ENCODE measurements at regions not wholly inside any gene's neighbourhood (a gene's known extent, or its start where the extent isn't known, plus 50 kb on each side); places are given as distances from the start of the nearest gene placed in this dataset.
"Not testable (repeated sequence)": the region's sequence is repeated elsewhere in the genome, so short reads cannot be mapped to it uniquely, and the experiment has no call there.

DNA sequence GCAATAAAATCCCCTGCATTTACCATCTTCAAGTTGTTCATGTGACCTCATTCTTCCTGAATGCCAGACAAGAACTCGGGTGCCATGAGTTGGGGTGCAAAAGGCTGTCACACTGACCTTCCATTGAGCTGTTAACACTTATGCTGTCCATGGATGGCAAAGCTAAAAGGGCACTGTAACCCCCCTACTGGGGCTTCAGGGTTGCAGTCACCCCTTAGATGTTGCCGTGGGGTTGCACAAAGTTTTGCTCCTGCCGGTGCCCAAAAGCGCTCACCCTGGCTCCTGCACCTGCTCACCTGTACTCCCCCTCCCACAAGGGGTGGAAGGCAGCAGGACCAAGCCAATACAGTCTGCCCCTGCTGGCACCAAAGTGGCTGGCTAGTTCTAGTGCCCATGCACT is 208.2 kb downstream of the RHOU start:
- H3K9ac ChIP-seq (ENCODE audit: low read length in 2 of 2) = no peak overlapping the region
- no peak overlapping the region for H3K4me3 ChIP-seq (ENCODE audit: low read length in 2 of 2)
- H3K27me3 ChIP-seq (ENCODE audit: control insufficient read depth in 1 of 2, insufficient read depth in 2 of 2, low read length in 2 of 2) = no peaks in the 10 kb centered on the region
- no peaks in the 10 kb centered on the region for H3K36me3 ChIP-seq (ENCODE audit: control insufficient read depth in 2 of 2, insufficient read depth in 2 of 2, low read length in 2 of 2)
- no peaks in the 10 kb centered on the region for H3K9me3 ChIP-seq (ENCODE audit: control insufficient read depth in 2 of 2, low read length in 2 of 2)
- no peak overlapping the region for H3K27ac ChIP-seq (ENCODE audit: low read length)
- peaks cover 1% of the 10 kb centered on the region for H3K4me1 ChIP-seq (ENCODE audit: control insufficient read depth, insufficient read depth, low read length)

GRCh38 chr1:228944296-228944695 is 209.0 kb downstream of the RHOU start:
- H3K9ac ChIP-seq (ENCODE audit: low read length in 2 of 2) = no peak overlapping the region
- H3K27me3 ChIP-seq (ENCODE audit: control insufficient read depth in 1 of 2, insufficient read depth in 2 of 2, low read length in 2 of 2) = no peaks in the 10 kb centered on the region
- no peaks in the 10 kb centered on the region for H3K4me1 ChIP-seq (ENCODE audit: control insufficient read depth, insufficient read depth, low read length)
- no peaks in the 10 kb centered on the region for H3K9me3 ChIP-seq (ENCODE audit: control insufficient read depth in 2 of 2, low read length in 2 of 2)
- H3K4me3 ChIP-seq (ENCODE audit: low read length in 2 of 2) = no peak overlapping the region
- no peak overlapping the region for H3K27ac ChIP-seq (ENCODE audit: low read length)
- no peaks in the 10 kb centered on the region for H3K36me3 ChIP-seq (ENCODE audit: control insufficient read depth in 2 of 2, insufficient read depth in 2 of 2, low read length in 2 of 2)

- no peak overlapping the region for H3K4me3 ChIP-seq (ENCODE audit: low read length in 2 of 2)
- H3K9me3 ChIP-seq (ENCODE audit: control insufficient read depth in 2 of 2, low read length in 2 of 2) = no peaks in the 10 kb centered on the region
- no peaks in the 10 kb centered on the region for H3K4me1 ChIP-seq (ENCODE audit: control insufficient read depth, insufficient read depth, low read length)
- no peak overlapping the region for H3K9ac ChIP-seq (ENCODE audit: low read length in 2 of 2)
- H3K36me3 ChIP-seq (ENCODE audit: control insufficient read depth in 2 of 2, insufficient read depth in 2 of 2, low read length in 2 of 2) = no peaks in the 10 kb centered on the region
- no peaks in the 10 kb centered on the region for H3K27me3 ChIP-seq (ENCODE audit: control insufficient read depth in 1 of 2, insufficient read depth in 2 of 2, low read length in 2 of 2)
- no peak overlapping the region for H3K27ac ChIP-seq (ENCODE audit: low read length)
Measured at GRCh38 chr1:228944935-228945371, 209.7 kb downstream of the RHOU start.

DNA sequence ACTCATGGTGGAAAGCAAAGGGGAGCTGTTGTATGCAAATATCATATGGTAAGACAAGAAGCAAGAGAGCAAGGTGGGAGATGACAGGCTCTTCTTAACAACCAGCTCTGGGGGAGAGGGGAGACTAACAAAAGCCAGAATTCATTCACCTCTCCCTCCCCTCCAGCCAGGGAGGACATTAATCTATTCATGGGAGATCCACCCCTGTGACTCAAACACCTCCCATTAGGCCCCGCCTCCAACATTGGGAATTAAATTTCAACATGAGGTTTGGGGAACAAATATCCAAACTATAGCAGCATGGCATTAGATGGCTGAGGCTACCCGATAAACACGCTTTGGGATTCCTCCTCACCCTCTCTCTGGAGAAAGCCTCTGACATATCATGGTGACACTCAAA is 210.6 kb downstream of the RHOU start:
- H3K9ac ChIP-seq (ENCODE audit: low read length in 2 of 2) = no peak overlapping the region
- H3K36me3 ChIP-seq (ENCODE audit: control insufficient read depth in 2 of 2, insufficient read depth in 2 of 2, low read length in 2 of 2) = no peaks in the 10 kb centered on the region
- H3K9me3 ChIP-seq (ENCODE audit: control insufficient read depth in 2 of 2, low read length in 2 of 2) = no peaks in the 10 kb centered on the region
- H3K4me3 ChIP-seq (ENCODE audit: low read length in 2 of 2) = no peak overlapping the region
- H3K27me3 ChIP-seq (ENCODE audit: control insufficient read depth in 1 of 2, insufficient read depth in 2 of 2, low read length in 2 of 2) = no peaks in the 10 kb centered on the region
- H3K27ac ChIP-seq (ENCODE audit: low read length) = no peak overlapping the region
- H3K4me1 ChIP-seq (ENCODE audit: control insufficient read depth, insufficient read depth, low read length) = no peaks in the 10 kb centered on the region

- H3K36me3 ChIP-seq (ENCODE audit: control insufficient read depth in 2 of 2, insufficient read depth in 2 of 2, low read length in 2 of 2); H3K4me1 ChIP-seq (ENCODE audit: control insufficient read depth, insufficient read depth, low read length); H3K9ac ChIP-seq (ENCODE audit: low read length in 2 of 2); H3K27me3 ChIP-seq (ENCODE audit: control insufficient read depth in 1 of 2, insufficient read depth in 2 of 2, low read length in 2 of 2); H3K27ac ChIP-seq (ENCODE audit: low read length); H3K4me3 ChIP-seq (ENCODE audit: low read length in 2 of 2); H3K9me3 ChIP-seq (ENCODE audit: control insufficient read depth in 2 of 2, low read length in 2 of 2): not testable (repeated sequence)
Measured at GRCh38 chr1:228949617-228950016, 214.3 kb downstream of the RHOU start.

GRCh38 chr1:228953207-228953606 is 217.9 kb downstream of the RHOU start:
- no peaks in the 10 kb centered on the region for H3K27me3 ChIP-seq (ENCODE audit: control insufficient read depth in 1 of 2, insufficient read depth in 2 of 2, low read length in 2 of 2)
- no peaks in the 10 kb centered on the region for H3K36me3 ChIP-seq (ENCODE audit: control insufficient read depth in 2 of 2, insufficient read depth in 2 of 2, low read length in 2 of 2)
- no peak overlapping the region for H3K4me3 ChIP-seq (ENCODE audit: low read length in 2 of 2)
- H3K27ac ChIP-seq (ENCODE audit: low read length) = no peak overlapping the region
- no peaks in the 10 kb centered on the region for H3K4me1 ChIP-seq (ENCODE audit: control insufficient read depth, insufficient read depth, low read length)
- H3K9ac ChIP-seq (ENCODE audit: low read length in 2 of 2) = no peak overlapping the region
- H3K9me3 ChIP-seq (ENCODE audit: control insufficient read depth in 2 of 2, low read length in 2 of 2) = no peaks in the 10 kb centered on the region

GRCh38 chr1:228953808-228954207 is 218.5 kb downstream of the RHOU start:
- H3K27ac ChIP-seq (ENCODE audit: low read length); H3K27me3 ChIP-seq (ENCODE audit: control insufficient read depth in 1 of 2, insufficient read depth in 2 of 2, low read length in 2 of 2); H3K9ac ChIP-seq (ENCODE audit: low read length in 2 of 2); H3K4me3 ChIP-seq (ENCODE audit: low read length in 2 of 2); H3K4me1 ChIP-seq (ENCODE audit: control insufficient read depth, insufficient read depth, low read length); H3K9me3 ChIP-seq (ENCODE audit: control insufficient read depth in 2 of 2, low read length in 2 of 2); H3K36me3 ChIP-seq (ENCODE audit: control insufficient read depth in 2 of 2, insufficient read depth in 2 of 2, low read length in 2 of 2): not testable (repeated sequence)

- H3K36me3 ChIP-seq (ENCODE audit: control insufficient read depth in 2 of 2, insufficient read depth in 2 of 2, low read length in 2 of 2) = no peaks in the 10 kb centered on the region
- no peak overlapping the region for H3K4me3 ChIP-seq (ENCODE audit: low read length in 2 of 2)
- no peaks in the 10 kb centered on the region for H3K4me1 ChIP-seq (ENCODE audit: control insufficient read depth, insufficient read depth, low read length)
- no peak overlapping the region for H3K27ac ChIP-seq (ENCODE audit: low read length)
- H3K27me3 ChIP-seq (ENCODE audit: control insufficient read depth in 1 of 2, insufficient read depth in 2 of 2, low read length in 2 of 2) = no peaks in the 10 kb centered on the region
- H3K9me3 ChIP-seq (ENCODE audit: control insufficient read depth in 2 of 2, low read length in 2 of 2) = no peaks in the 10 kb centered on the region
- no peak overlapping the region for H3K9ac ChIP-seq (ENCODE audit: low read length in 2 of 2)
Measured at GRCh38 chr1:228955691-228956090, 220.4 kb downstream of the RHOU start.

GRCh38 chr1:228956864-228957263 is 221.6 kb downstream of the RHOU start:
- no peak overlapping the region for H3K4me3 ChIP-seq (ENCODE audit: low read length in 2 of 2)
- H3K36me3 ChIP-seq (ENCODE audit: control insufficient read depth in 2 of 2, insufficient read depth in 2 of 2, low read length in 2 of 2) = no peaks in the 10 kb centered on the region
- no peak overlapping the region for H3K27ac ChIP-seq (ENCODE audit: low read length)
- no peaks in the 10 kb centered on the region for H3K27me3 ChIP-seq (ENCODE audit: control insufficient read depth in 1 of 2, insufficient read depth in 2 of 2, low read length in 2 of 2)
- H3K9ac ChIP-seq (ENCODE audit: low read length in 2 of 2) = no peak overlapping the region
- H3K4me1 ChIP-seq (ENCODE audit: control insufficient read depth, insufficient read depth, low read length) = no peaks in the 10 kb centered on the region
- H3K9me3 ChIP-seq (ENCODE audit: control insufficient read depth in 2 of 2, low read length in 2 of 2) = no peaks in the 10 kb centered on the region

- Histone ChIP-seq H3K9ac (ENCODE audit: low read length in 2 of 2) (no peak overlapping the region), H3K36me3 (ENCODE audit: control insufficient read depth in 2 of 2, insufficient read depth in 2 of 2, low read length in 2 of 2) (no peaks in the 10 kb centered on the region), H3K4me3 (ENCODE audit: low read length in 2 of 2) (no peak overlapping the region), H3K27me3 (ENCODE audit: control insufficient read depth in 1 of 2, insufficient read depth in 2 of 2, low read length in 2 of 2) (no peaks in the 10 kb centered on the region), H3K27ac (ENCODE audit: low read length) (no peak overlapping the region), H3K9me3 (ENCODE audit: control insufficient read depth in 2 of 2, low read length in 2 of 2) (no peaks in the 10 kb centered on the region), H3K4me1 (ENCODE audit: control insufficient read depth, insufficient read depth, low read length) (no peaks in the 10 kb centered on the region)
Measured at GRCh38 chr1:228957535-228957934, 222.3 kb downstream of the RHOU start.

- Histone ChIP-seq H3K4me3 (ENCODE audit: low read length in 2 of 2) (no peak overlapping the region), H3K9ac (ENCODE audit: low read length in 2 of 2) (no peak overlapping the region), H3K36me3 (ENCODE audit: control insufficient read depth in 2 of 2, insufficient read depth in 2 of 2, low read length in 2 of 2) (no peaks in the 10 kb centered on the region), H3K9me3 (ENCODE audit: control insufficient read depth in 2 of 2, low read length in 2 of 2) (no peaks in the 10 kb centered on the region), H3K27me3 (ENCODE audit: control insufficient read depth in 1 of 2, insufficient read depth in 2 of 2, low read length in 2 of 2) (no peaks in the 10 kb centered on the region), H3K27ac (ENCODE audit: low read length) (no peak overlapping the region), H3K4me1 (ENCODE audit: control insufficient read depth, insufficient read depth, low read length) (no peaks in the 10 kb centered on the region)
Measured at GRCh38 chr1:228958121-228958520, 222.8 kb downstream of the RHOU start.

GRCh38 chr1:228958741-228959140 is 223.5 kb downstream of the RHOU start:
- no peaks in the 10 kb centered on the region for H3K36me3 ChIP-seq (ENCODE audit: control insufficient read depth in 2 of 2, insufficient read depth in 2 of 2, low read length in 2 of 2)
- H3K9ac ChIP-seq (ENCODE audit: low read length in 2 of 2) = no peak overlapping the region
- no peaks in the 10 kb centered on the region for H3K27me3 ChIP-seq (ENCODE audit: control insufficient read depth in 1 of 2, insufficient read depth in 2 of 2, low read length in 2 of 2)
- H3K9me3 ChIP-seq (ENCODE audit: control insufficient read depth in 2 of 2, low read length in 2 of 2) = no peaks in the 10 kb centered on the region
- no peak overlapping the region for H3K4me3 ChIP-seq (ENCODE audit: low read length in 2 of 2)
- no peaks in the 10 kb centered on the region for H3K4me1 ChIP-seq (ENCODE audit: control insufficient read depth, insufficient read depth, low read length)
- no peak overlapping the region for H3K27ac ChIP-seq (ENCODE audit: low read length)

Measured in stomach smooth muscle (tissue), 2 donors.